Activated T-helper 1 cell treated with anti-CD3 and anti-CD28 coated beads, Interleukin-12 subunit alpha, Interleukin-12 subunit beta, Interleukin-2, Interleukin-4 antibody, amounts not matched to agents 30 ng/mL and 10 ng/mL and 1 ng/mL, durations not matched to agents 14 hours and 24 hours and 36 hours (primary cell): ENCODE measurements at regions not wholly inside any gene's neighbourhood (a gene's known extent, or its start where the extent isn't known, plus 50 kb on each side); places are given as distances from the start of the nearest gene placed in this dataset.

Experiments used
- DNase-seq: peaks from one replicate; pipeline ENCODE4 v3.0.0; 2021; ENCODE audit warnings: low spot score
- H3K27ac Mint-ChIP-seq: one replicate; pipeline ENCODE4 v1.8.0; 2021; ENCODE audit warnings: mild to moderate bottlenecking, mixed read lengths
- H3K27me3 Mint-ChIP-seq: one replicate; pipeline ENCODE4 v1.8.0; 2022; ENCODE audit warnings: mild to moderate bottlenecking, moderate library complexity, mixed read lengths; ENCODE audit not compliant: insufficient read depth
- H3K36me3 Mint-ChIP-seq: one replicate; pipeline ENCODE4 v1.8.0; 2021; ENCODE audit warnings: low read depth, mixed read lengths
- H3K4me1 Mint-ChIP-seq: one replicate; pipeline ENCODE4 v1.8.0; 2021; ENCODE audit warnings: low read depth, mixed read lengths
- H3K4me3 Mint-ChIP-seq: one replicate; pipeline ENCODE4 v1.8.0; 2021; ENCODE audit warnings: mild to moderate bottlenecking, moderate library complexity, mixed read lengths
- H3K9me3 Mint-ChIP-seq: one replicate; pipeline ENCODE4 v1.8.0; 2021; ENCODE audit warnings: mixed read lengths
- intact Hi-C: fragments of 100-400 bp; cut with micrococcal nuclease; formaldehyde crosslinking; loops from one replicate; pipeline ENCODE4 v1.15.1; 2024

DNA sequence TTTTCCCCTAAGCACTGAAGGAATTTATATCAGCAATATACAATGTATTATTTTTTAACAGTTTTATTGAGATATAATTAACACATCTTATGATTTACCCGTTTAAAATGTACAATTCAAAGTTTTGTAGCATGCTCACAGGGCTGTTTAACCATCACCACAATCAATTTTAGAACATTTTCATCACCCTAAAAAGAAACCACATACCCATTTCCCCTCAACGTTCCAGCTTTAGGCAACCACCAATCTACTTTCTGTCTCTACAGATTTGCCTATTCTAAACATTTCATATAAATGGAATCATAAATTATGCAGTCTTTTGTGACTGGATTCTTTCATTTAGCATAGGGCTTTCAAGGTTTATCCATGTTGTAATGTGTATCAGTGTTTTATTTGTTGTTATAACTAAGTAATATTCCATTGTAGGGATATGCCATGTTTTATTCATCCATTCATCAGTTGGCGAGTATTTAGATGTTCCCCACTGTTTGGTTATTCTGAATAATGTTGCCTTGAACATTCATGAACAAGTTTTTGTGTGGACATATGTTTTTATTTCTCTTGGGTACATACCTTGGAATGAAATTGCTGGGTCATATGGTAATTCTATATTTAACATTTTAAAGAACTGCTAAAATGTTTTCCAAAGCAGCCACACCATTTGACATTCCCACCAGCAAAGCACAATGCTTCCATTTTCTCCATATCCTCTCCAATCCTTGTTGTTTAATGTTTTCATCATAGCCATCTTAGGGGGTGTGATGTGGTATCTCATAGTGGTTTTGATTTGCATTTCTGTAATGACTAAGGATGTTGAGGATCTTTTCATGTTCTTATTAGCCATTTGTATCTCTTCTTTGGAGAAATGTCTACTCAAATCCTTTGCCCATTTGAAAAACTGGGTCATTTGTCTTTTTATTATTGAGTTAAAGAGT is 188.5 kb downstream of the TM2D1 start:
- peaks cover 23% of the 10 kb centered on the region for H3K4me1 Mint-ChIP-seq
- no peak overlapping the region for H3K4me3 Mint-ChIP-seq
- no peaks in the 10 kb centered on the region for H3K36me3 Mint-ChIP-seq
- no peak overlapping the region for H3K27ac Mint-ChIP-seq
- no peaks in the 10 kb centered on the region for H3K9me3 Mint-ChIP-seq
- no peaks in the 10 kb centered on the region for H3K27me3 Mint-ChIP-seq
- no peak for DNase-seq
- intact Hi-C loops, result no loop called here

DNA sequence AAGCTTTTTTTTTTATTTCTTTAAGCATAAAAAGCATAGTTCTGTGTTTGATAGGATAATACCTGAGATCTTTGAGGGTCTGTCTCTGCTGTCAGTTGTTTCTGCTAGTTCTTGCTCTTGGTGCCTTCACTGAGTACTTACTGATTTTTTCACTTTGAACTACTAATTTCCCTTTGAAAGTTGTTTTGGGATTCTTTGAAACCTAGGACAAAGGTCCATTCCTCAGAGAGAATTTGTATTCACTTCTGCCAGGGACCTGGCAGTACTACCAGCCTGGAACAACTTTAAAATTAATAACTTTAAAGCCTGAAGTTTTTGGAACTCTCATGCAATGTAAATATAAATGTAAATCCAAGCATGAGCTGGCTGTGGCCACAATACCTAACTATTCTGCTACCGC is 190.1 kb downstream of the TM2D1 start:
- Mint-ChIP-seq H3K36me3 (no peaks in the 10 kb centered on the region), H3K4me3 (no peak overlapping the region), H3K27me3 (peaks cover 4% of the 10 kb centered on the region), H3K27ac (no peak overlapping the region), H3K9me3 (no peaks in the 10 kb centered on the region), H3K4me1 (peaks cover 23% of the 10 kb centered on the region)
- intact Hi-C loops, result no loop called here
- no peak for DNase-seq

DNA sequence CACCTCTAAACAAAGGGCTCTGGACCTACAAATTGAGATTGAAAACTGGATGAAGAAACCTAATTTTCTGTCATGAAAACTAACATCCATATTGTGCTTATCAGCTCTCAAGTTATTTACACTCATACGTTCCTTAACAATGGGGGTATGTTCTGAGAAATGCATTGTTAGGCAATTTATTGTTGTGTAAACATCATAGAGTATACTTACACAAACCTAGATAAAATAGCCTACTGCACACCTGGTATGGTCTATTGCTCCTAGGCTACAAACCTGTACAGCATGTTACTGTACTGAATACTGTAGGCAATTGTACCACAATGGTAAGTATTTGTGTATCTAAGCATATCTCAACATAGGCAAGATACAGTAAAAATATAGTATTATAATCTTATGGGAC is 191.4 kb downstream of the TM2D1 start:
- Mint-ChIP-seq H3K27ac (no peak overlapping the region), H3K4me1 (peaks cover 23% of the 10 kb centered on the region), H3K9me3 (no peaks in the 10 kb centered on the region), H3K4me3 (no peak overlapping the region), H3K36me3 (no peaks in the 10 kb centered on the region), H3K27me3 (peaks cover 4% of the 10 kb centered on the region)
- intact Hi-C loops, result no loop called here
- DNase-seq, result no peak

DNA sequence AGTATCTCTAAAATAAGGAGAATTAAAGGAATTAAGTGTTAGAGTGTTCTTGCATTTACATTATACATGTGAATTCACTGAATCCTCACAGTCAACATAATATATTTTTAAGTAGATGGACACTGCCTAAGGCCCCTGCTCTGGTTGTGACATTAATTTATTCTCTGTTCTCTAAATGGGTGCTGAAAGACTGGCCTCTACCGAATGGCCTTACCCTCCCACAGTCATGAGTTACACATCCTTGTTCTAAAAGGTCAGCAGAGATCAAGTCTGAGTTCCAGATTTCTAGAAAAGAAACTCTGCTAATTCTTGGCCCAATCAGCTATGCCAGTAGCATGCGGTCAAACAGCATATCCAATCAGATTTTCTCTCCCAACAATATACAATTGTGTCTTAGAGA is 193.2 kb downstream of the TM2D1 start:
- Mint-ChIP-seq H3K4me3 (no peak overlapping the region), H3K36me3 (no peaks in the 10 kb centered on the region), H3K27me3 (peaks cover 4% of the 10 kb centered on the region), H3K4me1 (peaks cover 14% of the 10 kb centered on the region), H3K27ac (no peak overlapping the region), H3K9me3 (no peaks in the 10 kb centered on the region)
- intact Hi-C loops, result no loop called here
- no peak for DNase-seq

DNA sequence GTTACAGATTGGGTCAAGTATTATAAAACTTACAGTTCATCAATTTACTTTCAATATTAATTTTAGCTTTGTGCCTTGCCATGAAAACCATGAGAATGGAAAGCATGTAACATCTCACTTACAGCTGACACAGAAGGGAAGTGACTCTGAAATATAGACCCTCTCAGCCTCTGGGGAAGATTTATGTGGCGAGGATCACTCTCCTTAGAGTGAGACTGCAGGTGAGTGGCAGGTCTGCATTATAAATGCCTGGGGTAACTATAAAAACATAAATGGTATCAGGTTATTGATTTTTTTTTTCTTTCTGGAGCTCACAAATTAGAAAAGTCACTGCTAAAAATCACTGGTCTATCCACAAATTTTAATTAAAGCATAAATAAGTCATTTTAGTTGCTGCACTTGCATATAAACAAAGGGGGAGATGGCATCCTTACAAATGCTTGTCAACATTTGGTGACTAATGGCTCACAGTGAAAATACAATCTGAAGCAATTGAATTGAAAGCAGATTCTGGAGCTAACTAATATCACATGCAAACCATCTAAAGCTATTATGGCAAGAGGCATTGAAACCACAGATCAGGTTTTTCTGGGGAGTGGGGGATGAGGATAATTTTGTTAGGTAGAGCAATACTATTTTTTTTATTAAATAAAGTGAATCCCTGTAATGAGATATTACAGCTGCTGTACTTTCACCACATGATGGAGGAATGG is 200.9 kb downstream of the TM2D1 start:
- Mint-ChIP-seq H3K27me3 (peaks cover 8% of the 10 kb centered on the region), H3K36me3 (no peaks in the 10 kb centered on the region), H3K4me1 (no peaks in the 10 kb centered on the region), H3K4me3 (no peak overlapping the region), H3K9me3 (no peaks in the 10 kb centered on the region), H3K27ac (no peak overlapping the region)
- intact Hi-C loops, result no loop called here
- DNase-seq, result no peak

DNA sequence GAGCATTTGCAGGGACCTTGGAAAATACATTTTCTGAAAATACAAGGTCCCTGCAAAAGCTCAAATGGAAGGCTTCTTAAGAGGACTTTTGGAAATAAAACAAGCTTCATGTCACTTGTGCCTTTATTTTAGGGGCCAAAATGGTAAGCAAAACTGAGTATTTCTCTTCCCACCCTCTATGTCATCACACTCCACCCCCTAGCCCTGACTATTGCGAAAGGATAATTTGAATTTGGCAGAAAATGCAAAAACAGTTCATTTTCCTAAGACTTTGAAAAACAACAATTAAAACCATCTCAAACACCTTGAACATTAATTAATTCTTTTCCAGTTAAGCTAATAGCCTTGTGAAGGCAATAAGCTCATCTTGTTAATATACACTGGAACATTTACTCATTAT is 201.7 kb downstream of the TM2D1 start:
- Mint-ChIP-seq H3K4me1 (no peaks in the 10 kb centered on the region), H3K4me3 (no peak overlapping the region), H3K27me3 (peaks cover 11% of the 10 kb centered on the region), H3K9me3 (no peaks in the 10 kb centered on the region), H3K27ac (no peak overlapping the region), H3K36me3 (no peaks in the 10 kb centered on the region)
- intact Hi-C loops, result no loop called here
- DNase-seq, result no peak

DNA sequence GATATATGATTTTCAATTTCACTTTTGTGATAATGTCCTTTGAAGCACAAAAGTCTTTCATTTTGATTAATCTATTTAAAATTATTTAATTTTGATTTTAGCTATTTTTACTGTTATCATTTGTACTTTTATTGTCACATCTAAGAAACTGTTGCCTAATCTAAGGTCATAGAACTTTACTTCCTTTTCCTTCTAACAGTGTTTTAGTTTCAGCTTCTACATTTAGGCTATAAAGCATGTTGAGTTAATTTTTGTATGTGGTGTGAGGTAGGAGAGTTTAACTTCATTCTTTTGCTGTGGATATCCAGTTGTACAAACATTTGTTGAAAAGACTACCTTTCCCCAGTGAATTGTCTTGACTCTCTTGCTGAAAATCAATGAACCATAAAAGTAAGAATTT is 204.5 kb downstream of the TM2D1 start:
- H3K27me3 Mint-ChIP-seq, result peaks cover 11% of the 10 kb centered on the region
- no peak overlapping the region for H3K27ac Mint-ChIP-seq
- no peak overlapping the region for H3K4me3 Mint-ChIP-seq
- intact Hi-C loops, result no loop called here
- no peaks in the 10 kb centered on the region for H3K4me1 Mint-ChIP-seq
- H3K36me3 Mint-ChIP-seq, result no peaks in the 10 kb centered on the region
- H3K9me3 Mint-ChIP-seq, result no peaks in the 10 kb centered on the region
- no peak for DNase-seq

DNA sequence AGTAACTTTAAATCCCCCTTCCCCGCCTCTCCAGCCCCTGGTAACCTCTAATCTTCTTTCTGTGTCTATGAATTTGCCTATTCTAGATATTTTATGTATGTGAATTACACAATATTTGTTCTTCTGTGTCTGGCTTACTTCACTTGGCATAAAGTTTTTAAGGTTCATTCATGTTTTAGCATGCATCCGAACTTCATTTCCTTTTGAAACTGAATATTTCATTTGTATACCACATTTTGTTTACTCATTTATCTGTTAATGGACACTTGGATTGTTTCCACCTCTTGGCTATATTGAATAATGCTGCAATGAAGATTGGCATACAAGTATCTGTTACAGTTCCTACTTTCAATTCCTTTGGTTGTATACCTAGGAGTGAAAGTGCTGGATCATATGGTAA is 205.3 kb downstream of the TM2D1 start:
- no peaks in the 10 kb centered on the region for H3K4me1 Mint-ChIP-seq
- H3K36me3 Mint-ChIP-seq, result no peaks in the 10 kb centered on the region
- no peak overlapping the region for H3K27ac Mint-ChIP-seq
- intact Hi-C loops, result no loop called here
- no peaks in the 10 kb centered on the region for H3K9me3 Mint-ChIP-seq
- no peak for DNase-seq
- H3K27me3 Mint-ChIP-seq, result peaks cover 11% of the 10 kb centered on the region
- no peak overlapping the region for H3K4me3 Mint-ChIP-seq

DNA sequence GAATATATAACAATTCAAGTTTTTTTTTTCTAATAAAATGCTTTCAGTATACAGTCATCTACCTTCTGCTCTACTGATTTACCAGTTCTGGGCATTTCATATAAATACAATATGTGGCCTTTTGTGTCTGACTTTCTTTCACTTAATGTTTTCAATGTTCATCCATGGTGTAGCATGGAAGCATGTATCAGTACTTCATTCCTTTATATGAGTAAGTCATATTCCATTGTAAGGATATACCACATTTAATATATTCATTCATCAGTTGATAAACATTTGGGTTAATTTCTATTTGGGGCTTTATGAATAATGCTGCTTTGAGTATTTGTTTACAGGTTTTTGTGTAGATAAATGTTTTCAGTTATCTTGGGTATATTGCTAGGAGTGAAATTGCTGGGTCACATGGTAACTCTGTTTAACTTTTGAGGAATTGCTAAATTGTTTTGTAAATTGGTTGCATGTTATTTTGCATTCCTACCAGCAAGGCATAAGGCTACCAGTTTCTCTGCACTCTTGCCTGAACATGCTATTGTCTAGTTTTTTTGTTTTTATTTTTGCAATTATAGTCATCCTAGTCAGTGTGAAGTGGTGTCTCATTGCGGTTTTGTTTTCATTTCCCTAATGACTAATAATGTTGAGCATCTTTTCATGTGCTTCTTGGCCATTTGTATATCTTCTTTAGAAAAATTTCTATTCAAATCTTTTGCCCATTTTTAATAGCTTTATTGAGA is 206.1 kb downstream of the TM2D1 start:
- no peak overlapping the region for H3K4me3 Mint-ChIP-seq
- no peaks in the 10 kb centered on the region for H3K36me3 Mint-ChIP-seq
- peaks cover 11% of the 10 kb centered on the region for H3K27me3 Mint-ChIP-seq
- intact Hi-C loops, result no loop called here
- no peak overlapping the region for H3K27ac Mint-ChIP-seq
- H3K9me3 Mint-ChIP-seq, result no peaks in the 10 kb centered on the region
- no peaks in the 10 kb centered on the region for H3K4me1 Mint-ChIP-seq
- no peak for DNase-seq

DNA sequence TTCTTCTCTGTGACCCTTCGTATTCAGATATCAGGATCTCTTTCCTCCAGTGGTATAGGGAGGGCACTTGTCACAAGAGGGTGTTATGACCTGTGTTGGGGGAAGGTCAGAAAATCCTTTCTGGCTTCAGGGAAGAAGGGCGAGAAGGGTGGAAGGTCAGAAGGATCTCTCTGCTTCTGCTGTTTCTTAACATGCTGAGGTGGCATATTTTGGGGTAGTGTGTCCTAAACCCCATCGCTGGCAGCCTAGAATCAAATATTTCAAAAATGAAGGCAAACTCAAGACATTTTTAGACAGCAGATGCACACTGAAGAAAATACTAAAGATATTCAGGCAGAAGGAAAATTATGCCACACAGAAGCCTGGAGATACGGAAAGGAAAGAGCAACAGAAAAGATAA is 207.6 kb downstream of the TM2D1 start:
- Mint-ChIP-seq H3K36me3 (no peaks in the 10 kb centered on the region), H3K4me1 (no peaks in the 10 kb centered on the region), H3K27me3 (peaks cover 16% of the 10 kb centered on the region), H3K9me3 (no peaks in the 10 kb centered on the region), H3K27ac (no peak overlapping the region), H3K4me3 (no peak overlapping the region)
- no peak for DNase-seq
- intact Hi-C loops, result no loop called here

DNA sequence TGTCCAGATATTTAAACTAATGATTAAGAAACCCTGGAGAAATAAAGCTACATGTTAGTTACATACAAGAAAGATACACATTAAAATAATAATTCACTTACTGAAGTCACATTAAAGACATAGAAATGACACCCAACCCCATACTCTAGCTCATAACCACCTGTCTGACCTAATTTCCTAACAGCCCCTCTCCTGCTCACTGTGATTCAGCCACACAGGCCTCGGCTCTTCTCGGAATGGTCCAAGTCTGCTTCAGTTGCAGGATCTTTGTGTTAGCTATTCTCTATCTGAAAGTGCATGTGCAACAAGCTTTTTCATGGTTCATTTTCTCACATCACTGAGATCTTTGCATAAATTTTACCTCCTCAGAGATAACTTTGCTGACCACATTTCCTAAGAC is 209.8 kb downstream of the TM2D1 start:
- H3K4me3 Mint-ChIP-seq, result no peak overlapping the region
- no peak overlapping the region for H3K27ac Mint-ChIP-seq
- DNase-seq, result no peak
- H3K4me1 Mint-ChIP-seq, result no peaks in the 10 kb centered on the region
- no peaks in the 10 kb centered on the region for H3K36me3 Mint-ChIP-seq
- H3K27me3 Mint-ChIP-seq, result peaks cover 22% of the 10 kb centered on the region
- intact Hi-C loops, result no loop called here
- no peaks in the 10 kb centered on the region for H3K9me3 Mint-ChIP-seq
